Breast epithelium (tissue), 3 donors: ENCODE measurements at regions not wholly inside any gene's neighbourhood (a gene's known extent, or its start where the extent isn't known, plus 50 kb on each side); places are given as distances from the start of the nearest gene placed in this dataset.

Experiments
- CTCF ChIP-seq, 3 donors: fragments of 450-650 bp; IDR thresholded peaks; one replicate each; pipeline ENCODE4 v1.5.1; 2016 to 2017; ENCODE audit warnings: antibody characterized with exemption in 3 of 3, mild to moderate bottlenecking in 3 of 3, moderate library complexity in 3 of 3
- POLR2A ChIP-seq: fragments of 450-650 bp; IDR thresholded peaks from one replicate; pipeline ENCODE4 v1.6.1; 2016; ENCODE audit warnings: antibody characterized with exemption, mild to moderate bottlenecking, moderate library complexity
- POLR2AphosphoS5 ChIP-seq, 3 donors: sonication (generic); formaldehyde crosslinking; IDR thresholded peaks; one replicate each; pipeline ENCODE4 v1.6.1; 2017; ENCODE audit warnings: antibody characterized with exemption in 3 of 3

GRCh38 chr2:8509621-8510020, 172.2 kb upstream of the ID2 start:
- TF ChIP-seq CTCF (IDR thresholded peaks at IDR 0.05) (no peak), POLR2A (no peak), POLR2AphosphoS5 (IDR thresholded peaks at IDR 0.05) (no peak)
